Peyer's patch (tissue), 4 donors: ENCODE measurements at regions not wholly inside any gene's neighbourhood (a gene's known extent, or its start where the extent isn't known, plus 50 kb on each side); places are given as distances from the start of the nearest gene placed in this dataset.

Source experiments
- POLR2A ChIP-seq, 2 donors: fragments of 450-650 bp; IDR thresholded peaks; one replicate each; pipeline ENCODE4 v1.5.1; 2017; ENCODE audit warnings: antibody characterized with exemption in 2 of 2, mild to moderate bottlenecking in 2 of 2, moderate library complexity in 2 of 2
- TF ChIP-seq, protein P1 (sequence below), 6 experiments: fragments of 450-650 bp in 4 of 6; fragments of 200-600 bp in 2 of 6; sonication (generic) in 1 of 6; IDR thresholded peaks; one replicate each; pipeline ENCODE4 v1.5.1; 2017 to 2019; ENCODE audit warnings: antibody characterized with exemption in 6 of 6, mild to moderate bottlenecking in 3 of 6, moderate library complexity in 1 of 6

DNA sequence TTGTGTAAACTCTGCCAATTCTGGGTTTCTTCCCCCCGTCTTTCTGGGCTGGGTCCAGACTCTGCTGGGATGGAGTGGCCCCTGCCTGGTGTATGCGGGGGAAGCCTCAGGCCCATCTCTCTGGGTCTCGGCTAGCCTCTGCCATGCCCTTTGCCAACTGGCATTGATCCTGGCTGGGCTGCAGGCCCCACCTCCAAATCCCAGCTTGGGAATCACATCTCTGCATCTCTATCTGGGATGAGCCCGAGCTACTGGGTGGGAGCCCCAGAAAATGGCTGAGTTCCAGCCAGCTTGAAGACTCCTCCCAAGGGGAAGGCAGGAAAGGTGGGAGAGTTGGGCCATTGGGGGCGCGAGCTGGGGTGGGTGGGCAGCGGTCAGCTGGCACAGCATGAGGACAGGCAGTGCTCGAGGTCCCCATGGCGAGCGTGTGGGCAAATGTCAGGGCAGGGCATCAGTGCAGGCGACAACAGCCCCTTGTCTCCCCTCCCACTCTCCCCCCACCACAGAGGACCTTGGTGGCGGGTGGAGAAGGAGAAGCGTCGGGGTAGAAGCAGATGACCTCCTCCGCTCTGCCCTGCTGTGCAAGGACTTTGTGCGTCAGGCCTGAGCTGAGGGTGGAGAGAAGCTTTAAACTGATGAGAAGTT, 139.4 kb downstream of the ASB1 start:
- TF ChIP-seq, protein P1, sequence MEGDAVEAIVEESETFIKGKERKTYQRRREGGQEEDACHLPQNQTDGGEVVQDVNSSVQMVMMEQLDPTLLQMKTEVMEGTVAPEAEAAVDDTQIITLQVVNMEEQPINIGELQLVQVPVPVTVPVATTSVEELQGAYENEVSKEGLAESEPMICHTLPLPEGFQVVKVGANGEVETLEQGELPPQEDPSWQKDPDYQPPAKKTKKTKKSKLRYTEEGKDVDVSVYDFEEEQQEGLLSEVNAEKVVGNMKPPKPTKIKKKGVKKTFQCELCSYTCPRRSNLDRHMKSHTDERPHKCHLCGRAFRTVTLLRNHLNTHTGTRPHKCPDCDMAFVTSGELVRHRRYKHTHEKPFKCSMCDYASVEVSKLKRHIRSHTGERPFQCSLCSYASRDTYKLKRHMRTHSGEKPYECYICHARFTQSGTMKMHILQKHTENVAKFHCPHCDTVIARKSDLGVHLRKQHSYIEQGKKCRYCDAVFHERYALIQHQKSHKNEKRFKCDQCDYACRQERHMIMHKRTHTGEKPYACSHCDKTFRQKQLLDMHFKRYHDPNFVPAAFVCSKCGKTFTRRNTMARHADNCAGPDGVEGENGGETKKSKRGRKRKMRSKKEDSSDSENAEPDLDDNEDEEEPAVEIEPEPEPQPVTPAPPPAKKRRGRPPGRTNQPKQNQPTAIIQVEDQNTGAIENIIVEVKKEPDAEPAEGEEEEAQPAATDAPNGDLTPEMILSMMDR (IDR thresholded peaks at IDR 0.05), result no peak
- no peak for TF ChIP-seq POLR2A (IDR thresholded peaks at IDR 0.05)
